ENCODE measurements at regions not wholly inside any gene's neighbourhood (a gene's known extent, or its start where the extent isn't known, plus 50 kb on each side); places are given as distances from the start of the nearest gene placed in this dataset.

GRCh38 chr4:125572601-125573000, 257.8 kb downstream of the FAT4 start:
- TF ChIP-seq CTCF (IDR thresholded peaks at IDR 0.05; ENCODE audit: borderline replicate concordance, extremely low read depth, insufficient read depth), result no peak
- no peak overlapping the region for H3K9ac ChIP-seq (ENCODE audit: low read length in 3 of 3)
- no peak overlapping the region for H3K4me3 ChIP-seq (ENCODE audit: low read length in 3 of 3)
- H3K27me3 ChIP-seq (ENCODE audit: control insufficient read depth, insufficient read depth, low read length), result no peaks in the 10 kb centered on the region
- H3K9me3 ChIP-seq (ENCODE audit: control insufficient read depth in 2 of 3, insufficient read depth in 1 of 3, low read length in 3 of 3), result no peaks in the 10 kb centered on the region
- intact Hi-C loops (cut with DNase I), result no loop called here
- DNase-seq, result no peak
- H3K36me3 ChIP-seq (ENCODE audit: control insufficient read depth in 2 of 3, insufficient read depth in 3 of 3, low read length in 3 of 3), result no peaks in the 10 kb centered on the region
- H3K27ac ChIP-seq (ENCODE audit: low read depth in 2 of 2, low read length in 2 of 2), result no peak overlapping the region
- H3K4me1 ChIP-seq (ENCODE audit: control insufficient read depth in 2 of 3, insufficient read depth in 2 of 3, low read depth in 1 of 3, low read length in 3 of 3), result no peaks in the 10 kb centered on the region
- no peak for FAIRE-seq

- DNase-seq (no peak), FAIRE-seq (no peak)
- Histone ChIP-seq H3K9ac (ENCODE audit: low read length in 3 of 3) (no peak overlapping the region), H3K27me3 (ENCODE audit: control insufficient read depth, insufficient read depth, low read length) (no peaks in the 10 kb centered on the region), H3K9me3 (ENCODE audit: control insufficient read depth in 2 of 3, insufficient read depth in 1 of 3, low read length in 3 of 3) (no peaks in the 10 kb centered on the region), H3K4me3 (ENCODE audit: low read length in 3 of 3) (no peak overlapping the region), H3K4me1 (ENCODE audit: control insufficient read depth in 2 of 3, insufficient read depth in 2 of 3, low read depth in 1 of 3, low read length in 3 of 3) (no peaks in the 10 kb centered on the region), H3K27ac (ENCODE audit: low read depth in 2 of 2, low read length in 2 of 2) (no peak overlapping the region), H3K36me3 (ENCODE audit: control insufficient read depth in 2 of 3, insufficient read depth in 3 of 3, low read length in 3 of 3) (no peaks in the 10 kb centered on the region)
- TF ChIP-seq CTCF (IDR thresholded peaks at IDR 0.05; ENCODE audit: borderline replicate concordance, extremely low read depth, insufficient read depth), result no peak
- intact Hi-C loops (cut with DNase I), result no loop called here
Measured at GRCh38 chr4:125573368-125573767, 258.6 kb downstream of the FAT4 start.

GRCh38 chr4:125573786-125574185, 259.0 kb downstream of the FAT4 start:
- intact Hi-C loops (cut with DNase I), result no loop called here
- TF ChIP-seq CTCF (IDR thresholded peaks at IDR 0.05; ENCODE audit: borderline replicate concordance, extremely low read depth, insufficient read depth), result no peak
- FAIRE-seq, result no peak
- DNase-seq, result no peak
- Histone ChIP-seq H3K27ac (ENCODE audit: low read depth in 2 of 2, low read length in 2 of 2) (no peak overlapping the region), H3K36me3 (ENCODE audit: control insufficient read depth in 2 of 3, insufficient read depth in 3 of 3, low read length in 3 of 3) (no peaks in the 10 kb centered on the region), H3K9ac (ENCODE audit: low read length in 3 of 3) (no peak overlapping the region), H3K9me3 (ENCODE audit: control insufficient read depth in 2 of 3, insufficient read depth in 1 of 3, low read length in 3 of 3) (no peaks in the 10 kb centered on the region), H3K4me3 (ENCODE audit: low read length in 3 of 3) (no peak overlapping the region), H3K27me3 (ENCODE audit: control insufficient read depth, insufficient read depth, low read length) (no peaks in the 10 kb centered on the region), H3K4me1 (ENCODE audit: control insufficient read depth in 2 of 3, insufficient read depth in 2 of 3, low read depth in 1 of 3, low read length in 3 of 3) (no peaks in the 10 kb centered on the region)

- no peak overlapping the region for H3K9ac ChIP-seq (ENCODE audit: low read length in 3 of 3)
- H3K4me3 ChIP-seq (ENCODE audit: low read length in 3 of 3), result no peak overlapping the region
- FAIRE-seq, result no peak
- no peaks in the 10 kb centered on the region for H3K9me3 ChIP-seq (ENCODE audit: control insufficient read depth in 2 of 3, insufficient read depth in 1 of 3, low read length in 3 of 3)
- no peak overlapping the region for H3K27ac ChIP-seq (ENCODE audit: low read depth in 2 of 2, low read length in 2 of 2)
- intact Hi-C loops (cut with DNase I), result no loop called here
- no peaks in the 10 kb centered on the region for H3K36me3 ChIP-seq (ENCODE audit: control insufficient read depth in 2 of 3, insufficient read depth in 3 of 3, low read length in 3 of 3)
- no peak for TF ChIP-seq CTCF (IDR thresholded peaks at IDR 0.05; ENCODE audit: borderline replicate concordance, extremely low read depth, insufficient read depth)
- no peak for DNase-seq
- no peaks in the 10 kb centered on the region for H3K27me3 ChIP-seq (ENCODE audit: control insufficient read depth, insufficient read depth, low read length)
- H3K4me1 ChIP-seq (ENCODE audit: control insufficient read depth in 2 of 3, insufficient read depth in 2 of 3, low read depth in 1 of 3, low read length in 3 of 3), result no peaks in the 10 kb centered on the region
Measured at GRCh38 chr4:125582302-125582701, 267.5 kb downstream of the FAT4 start.

Data from kidney (tissue), 13 donors.